Fibroblast of skin of abdomen (primary cell): ENCODE measurements at regions not wholly inside any gene's neighbourhood (a gene's known extent, or its start where the extent isn't known, plus 50 kb on each side); places are given as distances from the start of the nearest gene placed in this dataset.
"Not testable (repeated sequence)": the region's sequence is repeated elsewhere in the genome, so short reads cannot be mapped to it uniquely, and the experiment has no call there.

Source experiments
- DNase-seq: peaks from one replicate; pipeline ENCODE4 v3.0.0-alpha.2; 2013

- no peak for DNase-seq
Measured at GRCh38 chr3:181609030-181609767, 102.5 kb upstream of the SOX2 start.

- no peak for DNase-seq
Measured at GRCh38 chr3:181604267-181604666, 107.5 kb upstream of the SOX2 start.

- no peak for DNase-seq
Measured at GRCh38 chr3:181596126-181596525, 115.6 kb upstream of the SOX2 start.

- not testable (repeated sequence) for DNase-seq
Measured at GRCh38 chr3:181590939-181591338, 120.8 kb upstream of the SOX2 start.

- no peak for DNase-seq
Measured at GRCh38 chr3:181582619-181583018, 129.1 kb upstream of the SOX2 start.

- DNase-seq, result peak; percentile 84
Measured at GRCh38 chr3:181581656-181582055, 130.1 kb upstream of the SOX2 start.

GRCh38 chr3:181578743-181579142 is 133.0 kb upstream of the SOX2 start:
- no peak for DNase-seq

GRCh38 chr3:181572432-181572831 is 139.3 kb upstream of the SOX2 start:
- DNase-seq, result no peak

- no peak for DNase-seq
Measured at GRCh38 chr3:181570472-181570871, 141.3 kb upstream of the SOX2 start.

- DNase-seq, result no peak
Measured at GRCh38 chr3:181569356-181569940, 142.3 kb upstream of the SOX2 start.

- no peak for DNase-seq
Measured at GRCh38 chr3:181568693-181569092, 143.0 kb upstream of the SOX2 start.

GRCh38 chr3:181568248-181568647 is 143.5 kb upstream of the SOX2 start:
- DNase-seq, result peak; percentile 13

- peak; percentile 64 for DNase-seq
Measured at GRCh38 chr3:181567311-181568075, 144.2 kb upstream of the SOX2 start.

GRCh38 chr3:181565416-181565815 is 146.3 kb upstream of the SOX2 start:
- no peak for DNase-seq

GRCh38 chr3:181564222-181564621 is 147.5 kb upstream of the SOX2 start:
- no peak for DNase-seq

GRCh38 chr3:181561139-181562031 is 150.3 kb upstream of the SOX2 start:
- DNase-seq, result no peak

- no peak for DNase-seq
Measured at GRCh38 chr3:181558870-181559269, 152.9 kb upstream of the SOX2 start.

GRCh38 chr3:181555681-181556080 is 156.0 kb upstream of the SOX2 start:
- DNase-seq, result no peak

GRCh38 chr3:181554233-181554765 is 157.4 kb upstream of the SOX2 start:
- no peak for DNase-seq

GRCh38 chr3:181549266-181549665 is 162.5 kb upstream of the SOX2 start:
- DNase-seq, result peak; percentile 47

- no peak for DNase-seq
Measured at GRCh38 chr3:181541414-181541813, 170.3 kb upstream of the SOX2 start.

- DNase-seq, result no peak
Measured at GRCh38 chr3:181534781-181535221, 176.9 kb upstream of the SOX2 start.
